GM13976 (cell line): ENCODE measurements at regions not wholly inside any gene's neighbourhood (a gene's known extent, or its start where the extent isn't known, plus 50 kb on each side); places are given as distances from the start of the nearest gene placed in this dataset.

Experiments
- DNase-seq: peaks from one replicate; pipeline ENCODE4 v3.0.0; 2012; ENCODE audit warnings: low spot score
- in situ Hi-C: fragments of 300-500 bp; cut with MboI; formaldehyde crosslinking; loops from one replicate; pipeline ENCODE4 v1.12.0; 2022; ENCODE audit warnings: low sequenced_read_pairs, mixed read lengths, inconsistent platforms; ENCODE audit not compliant: unreplicated experiment
- TF ChIP-seq, protein P1 (sequence below): IDR thresholded peaks from 2 replicates; pipeline ENCODE4 v1.5.1; 2012; ENCODE audit warnings: borderline replicate concordance, mild to moderate bottlenecking; ENCODE audit not compliant: insufficient read depth; ENCODE audit errors: extremely low read depth, missing control alignments, control extremely low read depth

DNA sequence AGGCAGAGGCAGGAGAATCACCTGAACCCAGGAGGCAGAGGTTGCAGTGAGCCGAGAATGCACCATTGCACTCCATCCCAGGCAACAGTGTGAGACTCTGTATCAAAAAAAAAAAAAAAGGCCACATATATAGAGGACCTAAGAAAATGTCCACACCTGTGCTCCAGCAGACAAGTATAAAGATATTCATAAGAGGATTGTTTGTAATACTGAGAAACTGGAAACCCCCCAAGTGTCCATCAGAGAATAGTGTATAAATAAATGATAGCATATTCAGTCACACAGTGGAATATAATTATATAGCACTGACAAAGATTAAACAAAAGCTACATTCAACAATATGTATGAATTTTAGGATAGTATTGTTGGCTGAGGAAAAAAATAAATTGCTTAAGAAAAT is 1050.6 kb downstream of the GRM8 start:
- no peak for DNase-seq

DNA sequence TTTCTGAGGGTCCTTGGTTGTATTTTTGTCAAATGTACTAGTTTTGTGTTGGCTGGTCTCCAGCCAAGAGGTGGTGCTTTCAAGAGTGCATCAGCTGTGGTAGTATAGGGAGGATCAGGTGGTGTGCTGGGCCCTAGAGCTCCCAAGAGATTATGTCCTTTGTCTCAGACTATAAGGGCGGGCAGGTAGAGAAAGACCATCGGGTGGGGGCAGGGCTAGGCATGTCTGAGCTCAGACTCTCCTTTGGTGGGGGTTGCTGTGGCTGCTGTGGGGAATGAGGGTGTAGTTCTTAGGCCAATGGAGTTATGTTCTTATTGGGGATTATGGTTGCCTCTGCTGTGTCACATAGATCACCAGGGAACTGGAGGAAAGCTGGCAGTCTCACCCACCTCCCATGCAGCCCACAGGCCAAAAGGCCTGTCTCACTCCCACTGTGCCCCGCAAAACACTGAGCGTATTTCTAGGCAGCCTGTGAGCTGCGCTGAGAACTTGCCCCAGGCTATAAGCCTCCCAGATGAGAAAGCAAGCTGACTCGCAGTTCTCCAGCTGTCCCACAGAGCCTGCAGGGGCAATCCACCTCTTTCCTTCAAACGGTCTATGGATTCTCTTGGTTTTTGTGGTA is 1066.7 kb downstream of the GRM8 start:
- TF ChIP-seq, protein P1, sequence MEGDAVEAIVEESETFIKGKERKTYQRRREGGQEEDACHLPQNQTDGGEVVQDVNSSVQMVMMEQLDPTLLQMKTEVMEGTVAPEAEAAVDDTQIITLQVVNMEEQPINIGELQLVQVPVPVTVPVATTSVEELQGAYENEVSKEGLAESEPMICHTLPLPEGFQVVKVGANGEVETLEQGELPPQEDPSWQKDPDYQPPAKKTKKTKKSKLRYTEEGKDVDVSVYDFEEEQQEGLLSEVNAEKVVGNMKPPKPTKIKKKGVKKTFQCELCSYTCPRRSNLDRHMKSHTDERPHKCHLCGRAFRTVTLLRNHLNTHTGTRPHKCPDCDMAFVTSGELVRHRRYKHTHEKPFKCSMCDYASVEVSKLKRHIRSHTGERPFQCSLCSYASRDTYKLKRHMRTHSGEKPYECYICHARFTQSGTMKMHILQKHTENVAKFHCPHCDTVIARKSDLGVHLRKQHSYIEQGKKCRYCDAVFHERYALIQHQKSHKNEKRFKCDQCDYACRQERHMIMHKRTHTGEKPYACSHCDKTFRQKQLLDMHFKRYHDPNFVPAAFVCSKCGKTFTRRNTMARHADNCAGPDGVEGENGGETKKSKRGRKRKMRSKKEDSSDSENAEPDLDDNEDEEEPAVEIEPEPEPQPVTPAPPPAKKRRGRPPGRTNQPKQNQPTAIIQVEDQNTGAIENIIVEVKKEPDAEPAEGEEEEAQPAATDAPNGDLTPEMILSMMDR, result no peak
- in situ Hi-C loops, result no loop called here
- no peak for DNase-seq

More for the DNA sequence above, 1050.6 kb downstream of the GRM8 start:
- in situ Hi-C loops, result no loop called here
- TF ChIP-seq, protein P1, result no peak

DNA sequence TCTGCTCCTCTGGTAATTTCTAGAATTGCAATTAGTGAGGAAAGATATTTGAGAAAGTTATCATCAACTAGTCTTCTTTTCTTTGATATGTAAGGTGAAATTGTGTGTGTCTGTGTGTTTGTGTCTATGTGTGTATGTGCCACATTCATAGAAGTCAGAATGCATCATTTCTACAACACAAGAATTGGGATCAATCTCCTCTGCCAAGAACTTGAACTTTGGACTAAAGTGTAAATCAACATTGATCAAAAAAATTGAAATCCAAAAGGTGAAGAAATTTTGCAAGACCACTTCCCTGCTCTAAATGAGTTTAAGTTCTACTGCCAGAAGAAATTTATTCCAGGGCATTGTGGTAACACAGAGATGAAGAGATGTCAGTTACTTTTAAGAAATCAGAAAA is 1072.8 kb downstream of the GRM8 start:
- TF ChIP-seq, protein P1, result no peak
- in situ Hi-C loops, result no loop called here
- no peak for DNase-seq

DNA sequence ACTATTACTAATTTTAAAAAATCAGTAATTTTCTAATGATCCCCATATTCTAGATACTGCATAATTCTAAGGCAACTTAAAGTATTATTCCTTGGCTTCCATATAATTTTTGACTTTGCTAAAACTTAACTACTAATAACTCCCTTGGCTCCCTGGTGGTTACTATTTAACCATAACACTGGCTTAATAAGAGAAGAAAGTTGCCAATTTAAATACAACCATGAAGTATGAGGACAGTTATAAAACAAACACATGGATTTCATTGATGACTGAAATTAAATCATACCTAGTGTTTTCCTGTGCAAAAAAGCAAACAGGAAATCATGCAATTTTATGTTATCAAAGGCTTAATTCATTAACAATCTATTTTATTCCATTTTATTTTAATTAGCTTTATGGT is 1073.9 kb downstream of the GRM8 start:
- TF ChIP-seq, protein P1, result no peak
- no peak for DNase-seq
- in situ Hi-C loops, result no loop called here

DNA sequence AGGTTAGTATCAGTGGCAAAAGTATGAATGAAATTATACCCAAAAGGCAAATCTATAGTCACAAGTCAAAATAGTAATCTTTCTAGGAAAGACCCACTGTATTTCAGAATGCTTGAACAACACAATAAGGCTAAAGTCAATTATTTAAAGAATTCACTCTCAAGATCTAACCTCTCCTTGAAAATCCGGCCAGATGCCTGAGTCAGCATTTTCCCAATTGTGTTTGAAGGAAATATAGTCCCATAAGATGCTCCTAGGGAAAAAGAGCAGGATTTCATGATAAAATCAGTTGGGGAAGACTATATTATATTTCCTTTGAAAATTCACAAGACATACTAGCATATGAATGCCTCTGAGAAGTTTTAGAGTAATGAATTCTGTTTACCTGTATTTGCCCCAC is 1075.0 kb downstream of the GRM8 start:
- TF ChIP-seq, protein P1, result no peak
- no peak for DNase-seq
- in situ Hi-C loops, result no loop called here

DNA sequence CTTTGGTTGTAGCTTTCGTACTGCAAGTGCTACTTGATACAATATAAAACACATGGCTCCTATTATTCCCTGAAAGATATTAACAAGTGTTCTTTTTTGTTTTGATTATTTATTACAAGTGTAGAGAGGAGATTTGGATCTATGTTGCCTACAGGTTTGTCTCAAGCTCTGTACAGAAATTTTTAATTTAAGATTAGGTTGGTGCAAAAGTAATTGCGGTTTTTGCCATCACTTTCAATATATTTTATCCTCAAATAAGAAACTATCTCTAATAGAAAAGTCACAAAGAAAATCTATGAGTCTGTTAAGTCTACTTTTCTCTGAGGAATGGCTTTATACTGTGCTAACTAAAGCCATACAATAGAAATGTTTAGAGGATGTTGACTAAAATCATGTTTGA is 1086.1 kb downstream of the GRM8 start:
- TF ChIP-seq, protein P1, result no peak
- in situ Hi-C loops, result no loop called here
- no peak for DNase-seq
